Epithelial cell of proximal tubule (primary cell): ENCODE measurements at regions not wholly inside any gene's neighbourhood (a gene's known extent, or its start where the extent isn't known, plus 50 kb on each side); places are given as distances from the start of the nearest gene placed in this dataset.
"Not testable (repeated sequence)": the region's sequence is repeated elsewhere in the genome, so short reads cannot be mapped to it uniquely, and the experiment has no call there.

ENCODE experiments used
- DNase-seq: peaks from one replicate; pipeline ENCODE4 v3.0.0-alpha.2; 2011; ENCODE audit warnings: low read depth
- H3K4me3 ChIP-seq: 2 replicates; pipeline ENCODE4 v1.5.1; 2011; ENCODE audit warnings: low read depth, mild to moderate bottlenecking, low read length
- CTCF ChIP-seq: conservative IDR thresholded peaks from 2 replicates; pipeline ENCODE4 v1.5.1; 2012; ENCODE audit warnings: low read depth, mild to moderate bottlenecking, low read length

DNA sequence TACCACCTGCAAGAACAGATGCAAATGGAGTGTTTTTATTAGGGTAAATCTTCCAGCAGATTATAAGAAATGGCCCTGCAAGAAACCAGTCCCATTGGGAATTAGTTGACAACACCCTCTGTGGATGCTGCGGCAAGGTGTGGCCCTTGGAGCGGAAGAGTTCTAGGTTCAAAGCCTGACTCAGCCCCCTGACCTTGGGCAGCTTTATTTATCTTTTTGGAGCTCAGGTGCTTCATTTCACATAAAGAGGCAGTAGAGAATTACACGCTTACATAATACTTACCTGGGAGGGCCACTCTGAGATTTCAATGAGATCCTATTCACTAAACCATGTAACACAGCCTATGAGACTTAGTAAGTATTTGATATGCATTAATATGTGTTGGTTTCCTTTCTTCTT, 318.2 kb upstream of the SOX9 start:
- no peak for TF ChIP-seq CTCF
- no peak for DNase-seq

DNA sequence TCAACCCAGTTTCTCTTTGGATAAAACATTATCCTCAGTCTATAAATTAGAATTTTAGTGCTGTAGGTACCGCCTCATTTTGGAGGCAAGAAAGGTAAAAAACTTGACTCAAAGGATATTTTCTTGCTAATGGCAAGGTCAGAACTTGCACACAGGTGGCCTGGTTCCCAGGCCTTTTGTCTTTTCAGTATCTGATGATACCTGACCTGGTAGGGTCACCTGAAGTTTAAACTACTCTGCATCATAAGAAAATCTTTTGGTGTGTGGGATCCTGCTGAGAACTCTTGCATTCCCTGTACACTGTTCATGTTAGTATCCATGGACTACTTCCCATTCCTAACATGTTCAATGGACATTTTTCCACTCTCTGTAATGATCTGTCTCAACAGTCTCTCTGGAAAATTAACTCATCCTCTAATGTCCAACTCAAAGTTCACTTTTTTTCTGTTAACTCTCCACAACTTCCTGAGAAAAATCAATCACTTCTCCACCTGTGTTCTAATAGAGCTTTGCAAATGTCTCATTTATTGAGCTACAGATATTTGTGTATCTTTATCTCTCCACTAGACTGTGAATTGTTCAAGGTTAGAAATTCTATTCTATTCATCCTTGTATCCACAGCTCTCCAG, 317.1 kb upstream of the SOX9 start:
- DNase-seq: no peak
- no peak overlapping the region for H3K4me3 ChIP-seq
- no peak for TF ChIP-seq CTCF

More for the DNA sequence above, 318.2 kb upstream of the SOX9 start:
- H3K4me3 ChIP-seq: no peak overlapping the region

DNA sequence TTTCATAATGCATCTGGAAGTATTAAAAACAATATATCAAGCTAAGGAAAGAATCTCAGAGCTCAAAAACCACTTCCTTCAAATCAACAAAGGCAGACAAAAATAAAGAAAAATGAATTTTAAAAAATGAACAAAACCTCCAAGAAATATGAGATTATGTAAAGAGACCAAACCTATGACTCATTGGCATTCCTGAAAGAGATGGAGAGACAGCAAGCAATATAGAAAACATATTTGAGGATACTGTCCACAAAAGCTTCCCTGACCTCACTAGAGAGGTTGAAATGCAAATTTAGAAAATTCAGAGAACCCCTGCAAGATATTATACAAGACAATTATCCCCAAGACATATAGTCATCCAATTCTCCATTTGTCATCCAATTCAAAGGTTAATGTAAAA, 311.3 kb upstream of the SOX9 start:
- H3K4me3 ChIP-seq: no peak overlapping the region
- DNase-seq: no peak
- TF ChIP-seq CTCF: no peak

- not testable (repeated sequence) for DNase-seq
Measured at GRCh38 chr17:71813861-71814260, 307.0 kb upstream of the SOX9 start.

GRCh38 chr17:71821511-71821910, 299.3 kb upstream of the SOX9 start:
- no peak for TF ChIP-seq CTCF
- no peak overlapping the region for H3K4me3 ChIP-seq
- DNase-seq: no peak

More at GRCh38 chr17:71813861-71814260, 307.0 kb upstream of the SOX9 start:
- not testable (repeated sequence) for H3K4me3 ChIP-seq

DNA sequence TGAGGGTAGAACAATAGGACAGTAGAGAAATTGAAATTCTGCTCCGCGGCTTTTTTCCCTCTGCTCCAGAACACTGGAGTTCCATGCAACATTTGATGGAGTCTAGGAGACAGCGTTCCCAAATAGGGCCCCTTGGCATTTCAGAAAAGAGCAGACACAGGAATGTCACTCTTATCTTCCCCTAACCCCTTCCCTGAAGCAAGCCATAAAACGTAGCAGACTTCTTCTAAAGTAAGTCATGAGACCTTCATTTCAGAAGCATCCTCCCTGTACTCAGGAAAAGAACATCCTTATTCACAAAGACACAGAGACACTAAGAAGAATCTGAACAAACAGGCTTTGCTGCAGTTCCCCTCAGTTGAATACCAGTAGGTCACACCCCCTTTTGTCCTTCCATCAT, 296.1 kb upstream of the SOX9 start:
- no peak overlapping the region for H3K4me3 ChIP-seq
- no peak for TF ChIP-seq CTCF
- no peak for DNase-seq

GRCh38 chr17:71825687-71826086, 295.1 kb upstream of the SOX9 start:
- no peak overlapping the region for H3K4me3 ChIP-seq
- TF ChIP-seq CTCF: no peak
- no peak for DNase-seq
